NB4 (cell line): ENCODE measurements at regions not wholly inside any gene's neighbourhood (a gene's known extent, or its start where the extent isn't known, plus 50 kb on each side); places are given as distances from the start of the nearest gene placed in this dataset.

Experiments used
- DNase-seq: peaks from one replicate; pipeline ENCODE4 v3.0.0; 2010; ENCODE audit warnings: low read depth
- H3K4me3 ChIP-seq: one replicate; pipeline ENCODE4 v1.5.1; 2011; ENCODE audit warnings: mild to moderate bottlenecking, low read depth, low read length, moderate library complexity
- MYC ChIP-seq: IDR thresholded peaks from 2 replicates; pipeline ENCODE4 v1.6.1; 2011; ENCODE audit warnings: low read depth, low read length
- POLR2A ChIP-seq: IDR thresholded peaks from 2 replicates; pipeline ENCODE4 v1.6.1; 2011; ENCODE audit warnings: mild to moderate bottlenecking; ENCODE audit not compliant: insufficient read length; ENCODE audit errors: extremely low read depth
- TF ChIP-seq, protein P1 (sequence below): IDR thresholded peaks from 2 replicates; pipeline ENCODE4 v1.6.1; 2011; ENCODE audit warnings: low read depth, low read length
- TF ChIP-seq, protein P2 (sequence below): IDR thresholded peaks from one replicate; pipeline ENCODE4 v1.5.1; 2012; ENCODE audit warnings: low read depth, low read length

DNA sequence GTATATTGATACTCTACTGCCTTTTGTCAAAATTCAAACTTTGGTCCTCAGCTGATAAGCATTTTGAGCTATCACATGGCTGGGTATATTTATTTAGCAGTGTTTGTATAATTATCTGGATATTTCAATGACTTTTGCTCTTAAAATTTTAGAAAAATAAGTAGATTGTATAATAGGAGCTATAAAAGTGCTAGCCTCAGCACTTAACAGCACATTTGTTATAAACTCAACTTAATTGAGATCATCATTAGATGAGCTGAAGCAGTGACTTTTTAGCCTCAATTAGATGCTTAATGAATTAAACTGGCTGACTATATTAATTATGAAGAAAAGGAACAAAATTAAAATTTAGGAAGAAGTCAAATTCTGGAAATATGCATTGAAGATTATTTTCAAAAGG, 429.9 kb downstream of the DYNC2H1 start:
- no peak for TF ChIP-seq POLR2A
- DNase-seq: no peak
- H3K4me3 ChIP-seq: no peak overlapping the region

DNA sequence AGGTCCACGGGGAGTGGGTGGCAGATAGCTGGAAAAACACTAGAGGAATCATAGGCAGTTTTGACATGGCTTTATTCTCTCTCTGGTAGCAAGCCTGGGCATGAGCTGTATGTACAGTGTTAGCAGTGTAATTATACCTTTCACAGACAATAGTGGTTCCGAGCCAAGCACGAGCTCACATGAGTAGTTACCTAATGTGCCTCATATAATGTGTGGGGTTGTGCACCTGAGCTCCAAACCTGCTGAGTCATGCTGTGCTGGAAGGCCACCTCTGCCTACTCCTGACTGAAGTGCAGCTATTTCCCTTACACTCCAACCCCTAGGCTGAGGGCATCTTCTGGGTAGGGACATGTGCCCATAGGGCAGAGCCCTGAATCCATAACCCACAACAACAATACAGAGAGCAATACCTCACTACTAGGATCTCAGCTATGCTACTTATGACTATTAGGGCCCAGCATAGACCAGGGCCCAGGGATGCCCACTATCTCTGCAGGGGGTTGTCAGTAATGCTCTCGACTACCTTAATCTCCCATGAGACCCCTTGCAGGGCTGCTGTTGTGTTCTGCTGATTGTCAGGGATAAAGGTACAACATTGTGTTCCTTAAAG, 432.1 kb downstream of the DYNC2H1 start:
- H3K4me3 ChIP-seq: no peak overlapping the region
- TF ChIP-seq MYC (no peak), POLR2A (no peak)
- TF ChIP-seq, protein P1, sequence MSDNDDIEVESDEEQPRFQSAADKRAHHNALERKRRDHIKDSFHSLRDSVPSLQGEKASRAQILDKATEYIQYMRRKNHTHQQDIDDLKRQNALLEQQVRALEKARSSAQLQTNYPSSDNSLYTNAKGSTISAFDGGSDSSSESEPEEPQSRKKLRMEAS: no peak
- TF ChIP-seq, protein P2, sequence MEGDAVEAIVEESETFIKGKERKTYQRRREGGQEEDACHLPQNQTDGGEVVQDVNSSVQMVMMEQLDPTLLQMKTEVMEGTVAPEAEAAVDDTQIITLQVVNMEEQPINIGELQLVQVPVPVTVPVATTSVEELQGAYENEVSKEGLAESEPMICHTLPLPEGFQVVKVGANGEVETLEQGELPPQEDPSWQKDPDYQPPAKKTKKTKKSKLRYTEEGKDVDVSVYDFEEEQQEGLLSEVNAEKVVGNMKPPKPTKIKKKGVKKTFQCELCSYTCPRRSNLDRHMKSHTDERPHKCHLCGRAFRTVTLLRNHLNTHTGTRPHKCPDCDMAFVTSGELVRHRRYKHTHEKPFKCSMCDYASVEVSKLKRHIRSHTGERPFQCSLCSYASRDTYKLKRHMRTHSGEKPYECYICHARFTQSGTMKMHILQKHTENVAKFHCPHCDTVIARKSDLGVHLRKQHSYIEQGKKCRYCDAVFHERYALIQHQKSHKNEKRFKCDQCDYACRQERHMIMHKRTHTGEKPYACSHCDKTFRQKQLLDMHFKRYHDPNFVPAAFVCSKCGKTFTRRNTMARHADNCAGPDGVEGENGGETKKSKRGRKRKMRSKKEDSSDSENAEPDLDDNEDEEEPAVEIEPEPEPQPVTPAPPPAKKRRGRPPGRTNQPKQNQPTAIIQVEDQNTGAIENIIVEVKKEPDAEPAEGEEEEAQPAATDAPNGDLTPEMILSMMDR: no peak
- DNase-seq: peak; percentile 17

DNA sequence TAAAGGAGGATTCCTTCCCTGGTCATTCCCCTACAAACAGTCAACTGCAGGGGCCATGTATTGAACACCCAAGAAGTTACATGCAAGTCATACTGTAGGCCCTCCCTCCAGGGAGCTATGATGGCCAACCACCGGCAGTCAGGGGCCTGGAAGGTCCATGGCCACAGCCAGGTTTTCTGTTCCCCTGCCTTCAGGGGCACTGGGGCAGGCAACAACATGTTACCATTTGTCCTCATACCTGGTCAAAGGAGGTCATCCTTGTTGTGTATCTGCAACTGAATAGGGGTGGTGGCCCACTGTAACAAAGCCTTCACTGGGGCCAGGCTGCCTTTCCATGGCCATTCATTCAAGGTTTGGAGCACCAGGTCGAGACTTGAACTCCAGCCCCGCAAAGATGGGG, 433.6 kb downstream of the DYNC2H1 start:
- no peak for DNase-seq
- TF ChIP-seq, protein P1: no peak
- TF ChIP-seq, protein P2: no peak
- no peak overlapping the region for H3K4me3 ChIP-seq

DNA sequence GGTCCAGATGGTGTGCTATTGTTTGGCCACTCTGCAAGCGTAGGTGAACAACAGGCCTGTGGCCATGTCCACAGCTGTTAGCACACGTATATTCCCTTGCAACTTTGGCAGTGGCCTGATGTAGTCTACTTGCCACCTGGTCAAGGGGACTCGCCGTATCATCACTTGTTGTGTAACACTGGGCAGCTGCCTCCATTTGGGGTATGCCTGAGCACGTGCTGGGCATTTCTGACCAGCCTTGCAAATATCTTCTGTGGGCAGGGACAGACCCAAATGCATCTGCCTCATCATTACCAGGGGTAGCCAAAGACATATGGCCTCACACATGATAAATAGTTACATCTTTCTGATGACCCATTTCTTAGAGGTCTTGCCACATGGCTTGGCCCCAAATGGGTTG, 434.2 kb downstream of the DYNC2H1 start:
- no peak for TF ChIP-seq POLR2A
- H3K4me3 ChIP-seq: no peak overlapping the region
- DNase-seq: no peak

DNA sequence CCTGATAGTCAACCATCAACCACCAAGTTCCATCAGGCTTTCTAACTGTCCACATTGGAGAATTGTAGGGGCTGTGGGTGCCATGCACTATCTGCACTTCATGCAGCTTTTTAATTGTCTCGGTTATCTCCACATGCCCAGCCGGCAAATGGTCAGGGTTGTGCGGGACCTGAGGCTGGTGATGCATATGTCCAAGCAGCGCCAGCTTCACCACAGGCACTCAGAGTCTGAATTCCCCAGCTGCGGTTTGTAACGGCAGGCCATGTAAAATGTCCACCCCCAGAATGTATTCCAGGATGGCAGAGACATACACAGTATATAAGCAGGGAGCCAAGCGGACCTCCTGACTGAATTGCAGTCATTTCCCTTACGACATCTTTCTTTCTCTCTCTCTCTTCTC, 435.6 kb downstream of the DYNC2H1 start:
- H3K4me3 ChIP-seq: no peak overlapping the region
- no peak for DNase-seq
- TF ChIP-seq, protein P1: no peak
- TF ChIP-seq, protein P2: no peak
- no peak for TF ChIP-seq MYC
- no peak for TF ChIP-seq POLR2A

DNA sequence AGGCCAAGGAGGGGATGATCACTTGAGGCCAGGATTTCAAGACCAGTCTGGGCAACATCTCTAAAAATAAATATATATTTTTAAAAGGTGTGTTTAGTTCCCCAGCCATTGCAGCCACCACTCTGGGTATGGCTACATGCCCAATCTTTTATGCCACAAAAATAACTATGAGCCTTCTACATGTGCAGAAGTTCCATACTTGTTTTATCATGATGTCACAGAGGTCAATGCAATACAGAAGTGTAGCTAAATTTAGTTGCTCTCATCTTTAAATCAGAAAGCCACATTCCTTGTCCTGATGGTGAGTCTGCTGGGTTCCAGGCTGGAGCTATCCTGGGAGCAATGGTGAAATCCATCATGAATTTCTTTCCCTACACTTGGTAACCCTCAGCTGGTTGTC, 436.3 kb downstream of the DYNC2H1 start:
- TF ChIP-seq MYC: no peak
- TF ChIP-seq, protein P1: no peak
- TF ChIP-seq POLR2A: no peak
- TF ChIP-seq, protein P2: no peak
- H3K4me3 ChIP-seq: no peak overlapping the region
- no peak for DNase-seq

DNA sequence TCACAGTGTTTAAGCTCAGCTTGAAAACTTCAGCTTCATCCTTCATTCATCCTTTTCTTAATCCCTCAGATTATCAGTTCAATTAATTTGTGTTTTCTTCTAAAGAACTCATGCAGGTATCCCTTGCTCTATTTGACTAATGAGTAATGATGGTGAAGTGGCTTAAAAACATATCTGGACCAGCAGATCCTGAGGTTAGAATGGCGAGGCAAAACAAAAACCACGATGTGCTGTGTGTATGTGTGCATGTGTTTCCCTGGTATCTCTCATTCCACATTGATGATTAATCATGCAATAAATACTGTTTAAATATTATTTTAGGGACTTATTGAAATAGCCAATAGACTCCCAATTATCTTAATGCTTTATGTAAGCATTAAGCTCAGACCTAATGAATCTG, 437.0 kb downstream of the DYNC2H1 start:
- H3K4me3 ChIP-seq: no peak overlapping the region
- TF ChIP-seq, protein P1: no peak
- TF ChIP-seq, protein P2: no peak
- TF ChIP-seq POLR2A: no peak
- TF ChIP-seq MYC: no peak
- DNase-seq: no peak
